HepG2 (cell line): ENCODE measurements at regions not wholly inside any gene's neighbourhood (a gene's known extent, or its start where the extent isn't known, plus 50 kb on each side); places are given as distances from the start of the nearest gene placed in this dataset.

ENCODE experiments used
- ATAC-seq: fragments of 200-7000 bp; cut with Tn5 transposase; 3 replicates; pipeline ENCODE4 v1.9.1; 2020; ENCODE audit warnings: mild to moderate bottlenecking, moderate library complexity
- BruUV-seq: library from RNA; stranded (reverse); fragments of 400-500 nt; replicated peaks from 2 replicates; lab custom pipeline; 2021; lab: Mats Ljungman, UMichigan
- CTCF ChIA-PET: fragments of 300-600 bp; formaldehyde crosslinking; extraction: SDS; loops from one replicate; lab custom pipeline; 2021; ENCODE audit warnings: low total read pairs, inconsistent platforms, low intra/inter-chr PET ratio; lab: Yijun Ruan, JAX
- POLR2A ChIA-PET: fragments of 350-600 bp; sonication (Branson Sonifier 250); formaldehyde crosslinking; loops from one replicate; lab custom pipeline; 2020; ENCODE audit warnings: antibody characterized with exemption, inconsistent platforms; lab: Yijun Ruan, JAX
- DNase-seq: peaks from one replicate; pipeline ENCODE4 v3.0.0-alpha.2; 2015; ENCODE audit warnings: low spot score
- FAIRE-seq: peaks from 3 replicates; lab custom pipeline; 2011; peaks lifted over from hg19 to GRCh38; lab: Jason Lieb, UNC
- H2AFZ ChIP-seq: one replicate; pipeline ENCODE4 v1.6.1; 2011; ENCODE audit warnings: low read length, inconsistent platforms
- H3K27ac ChIP-seq: fragments of 300-600 bp; 3 replicates; pipeline ENCODE4 v1.8.0; 2011; ENCODE audit warnings: mixed run types, mild to moderate bottlenecking, mixed read lengths, low read length, inconsistent platforms; ENCODE audit not compliant: insufficient read depth; ENCODE audit errors: extremely low read length
- H3K27me3 ChIP-seq, 2 experiments: fragments of 200-600 bp in 1 of 2; 2 replicates in 1 of 2; 3 replicates in 1 of 2; pipeline versions ENCODE4 v1.6.0 to v1.8.0; 2011; ENCODE audit warnings: low read length in 2 of 2, mild to moderate bottlenecking in 2 of 2, moderate library complexity in 2 of 2, inconsistent platforms in 1 of 2; ENCODE audit not compliant: insufficient read depth in 2 of 2, control insufficient read depth in 1 of 2
- H3K36me3 ChIP-seq, 2 experiments: fragments of 200-600 bp in 1 of 2; replicated peaks in 1 of 2; 2 replicates in 1 of 2; 3 replicates in 1 of 2; pipeline versions ENCODE4 v1.5.1 to v1.8.0; 2011; ENCODE audit warnings: low read length in 2 of 2, inconsistent platforms in 1 of 2; ENCODE audit not compliant: insufficient read depth in 2 of 2, control insufficient read depth in 1 of 2
- H3K4me1 ChIP-seq: 2 replicates; pipeline ENCODE4 v1.5.1; 2012; ENCODE audit warnings: low read length, inconsistent platforms; ENCODE audit not compliant: insufficient read depth
- H3K4me2 ChIP-seq: 2 replicates; pipeline ENCODE4 v1.6.0; 2011; ENCODE audit warnings: low read depth, low read length, inconsistent platforms
- H3K4me3 ChIP-seq, 3 experiments: fragments of 200-600 bp in 1 of 3; sonication (generic), shearing (Covaris generic) in 1 of 3; replicated peaks in 1 of 3; 2 replicates each; pipeline ENCODE4 v1.5.1; 2011 to 2016; ENCODE audit warnings: low read length in 3 of 3, inconsistent platforms in 2 of 3, low read depth in 2 of 3, mild to moderate bottlenecking in 2 of 3, control low read depth in 1 of 3, mixed read lengths in 1 of 3; ENCODE audit not compliant: insufficient read depth in 1 of 3
- H3K79me2 ChIP-seq: one replicate; pipeline ENCODE4 v1.6.1; 2011; ENCODE audit warnings: low read length, inconsistent platforms; ENCODE audit not compliant: insufficient read depth
- H3K9ac ChIP-seq: 2 replicates; pipeline ENCODE4 v1.6.0; 2011; ENCODE audit warnings: mild to moderate bottlenecking, low read depth, low read length, inconsistent platforms; ENCODE audit not compliant: insufficient read depth
- H3K9me3 ChIP-seq: 2 replicates; pipeline ENCODE4 v1.5.1; 2012; ENCODE audit warnings: mild to moderate bottlenecking, low read length
- H4K20me1 ChIP-seq: 2 replicates; pipeline ENCODE4 v1.6.0; 2011; ENCODE audit warnings: inconsistent platforms, mild to moderate bottlenecking, low read length, moderate library complexity; ENCODE audit not compliant: insufficient read depth
- CSRNP1 ChIP-seq: sonication (generic); formaldehyde crosslinking; IDR thresholded peaks from 2 replicates; pipeline ENCODE4 v1.8.1; 2023; ENCODE audit warnings: mild to moderate bottlenecking, missing genetic modification reagents
- E2F5 ChIP-seq: sonication (generic); formaldehyde crosslinking; conservative IDR thresholded peaks from 2 replicates; pipeline ENCODE4 v1.4.0; 2020; ENCODE audit warnings: missing genetic modification reagents
- KMT2B ChIP-seq: IDR thresholded peaks from 2 replicates; pipeline ENCODE4 v1.6.1; 2016; ENCODE audit warnings: missing genetic modification reagents, missing compliant biosample characterization
- SOX5 ChIP-seq: IDR thresholded peaks from 2 replicates; pipeline ENCODE4 v1.6.1; 2016; ENCODE audit warnings: borderline replicate concordance
- TBX3 ChIP-seq: fragments of 450-650 bp; IDR thresholded peaks from 2 replicates; pipeline ENCODE4 v1.6.1; 2017; ENCODE audit warnings: antibody characterized with exemption, mild to moderate bottlenecking, inconsistent platforms, borderline replicate concordance
- ZBTB7A ChIP-seq: sonication (generic); formaldehyde crosslinking; IDR thresholded peaks from 2 replicates; pipeline ENCODE4 v1.8.0; 2022; ENCODE audit warnings: mild to moderate bottlenecking, missing genetic modification reagents
- ZNF350 ChIP-seq: sonication (generic); formaldehyde crosslinking; IDR thresholded peaks from 2 replicates; pipeline ENCODE4 v1.4.0; 2020; ENCODE audit warnings: mild to moderate bottlenecking, low read depth, missing genetic modification reagents, borderline replicate concordance
- ZNF446 ChIP-seq: sonication (generic); formaldehyde crosslinking; IDR thresholded peaks from 2 replicates; pipeline ENCODE4 v1.5.0; 2020; ENCODE audit warnings: mild to moderate bottlenecking, missing genetic modification reagents
- WGBS: methylation state at CpG from one replicate; pipeline ENCODE4 v1.1.6; 2017; ENCODE audit warnings: low lambda C conversion rate; 5-methylcytosine and 5-hydroxymethylcytosine counted together
- in situ Hi-C: cut with HindIII; loops from 2 replicates; pipeline ENCODE4 v1.10.0; 2017; ENCODE audit warnings: low pct_unique_long_range_greater_than_20kb; ENCODE audit not compliant: extremely low pct_ligation_motif_present
- intact Hi-C: fragments of 100-400 bp; cut with micrococcal nuclease; formaldehyde crosslinking; loops from one replicate; pipeline ENCODE4 v1.10.0; 2022; ENCODE audit not compliant: unreplicated experiment
- TF ChIP-seq, protein P1 (sequence below): sonication (generic); formaldehyde crosslinking; IDR thresholded peaks from 2 replicates; pipeline ENCODE4 v1.5.0; 2020; ENCODE audit warnings: mild to moderate bottlenecking, missing genetic modification reagents
- TF ChIP-seq, protein P2 (sequence below): sonication (generic); formaldehyde crosslinking; IDR thresholded peaks from 2 replicates; pipeline ENCODE4 v1.9.0; 2022; ENCODE audit warnings: missing genetic modification reagents, mild to moderate bottlenecking, borderline replicate concordance

GRCh38 chr2:94960266-94960665 is 65.2 kb upstream of the MAL start (continued):
- TF ChIP-seq KMT2B (CRISPR knock-in tag) = no peak
- no peak for TF ChIP-seq TBX3
- TF ChIP-seq SOX5 (CRISPR knock-in tag) = no peak
- TF ChIP-seq, protein P1, sequence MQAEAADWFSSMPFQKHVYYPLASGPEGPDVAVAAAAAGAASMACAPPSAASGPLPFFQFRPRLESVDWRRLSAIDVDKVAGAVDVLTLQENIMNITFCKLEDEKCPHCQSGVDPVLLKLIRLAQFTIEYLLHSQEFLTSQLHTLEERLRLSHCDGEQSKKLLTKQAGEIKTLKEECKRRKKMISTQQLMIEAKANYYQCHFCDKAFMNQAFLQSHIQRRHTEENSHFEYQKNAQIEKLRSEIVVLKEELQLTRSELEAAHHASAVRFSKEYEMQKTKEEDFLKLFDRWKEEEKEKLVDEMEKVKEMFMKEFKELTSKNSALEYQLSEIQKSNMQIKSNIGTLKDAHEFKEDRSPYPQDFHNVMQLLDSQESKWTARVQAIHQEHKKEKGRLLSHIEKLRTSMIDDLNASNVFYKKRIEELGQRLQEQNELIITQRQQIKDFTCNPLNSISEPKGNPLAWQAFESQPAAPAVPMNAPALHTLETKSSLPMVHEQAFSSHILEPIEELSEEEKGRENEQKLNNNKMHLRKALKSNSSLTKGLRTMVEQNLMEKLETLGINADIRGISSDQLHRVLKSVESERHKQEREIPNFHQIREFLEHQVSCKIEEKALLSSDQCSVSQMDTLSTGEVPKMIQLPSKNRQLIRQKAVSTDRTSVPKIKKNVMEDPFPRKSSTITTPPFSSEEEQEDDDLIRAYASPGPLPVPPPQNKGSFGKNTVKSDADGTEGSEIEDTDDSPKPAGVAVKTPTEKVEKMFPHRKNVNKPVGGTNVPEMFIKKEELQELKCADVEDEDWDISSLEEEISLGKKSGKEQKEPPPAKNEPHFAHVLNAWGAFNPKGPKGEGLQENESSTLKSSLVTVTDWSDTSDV = no peak

DNA sequence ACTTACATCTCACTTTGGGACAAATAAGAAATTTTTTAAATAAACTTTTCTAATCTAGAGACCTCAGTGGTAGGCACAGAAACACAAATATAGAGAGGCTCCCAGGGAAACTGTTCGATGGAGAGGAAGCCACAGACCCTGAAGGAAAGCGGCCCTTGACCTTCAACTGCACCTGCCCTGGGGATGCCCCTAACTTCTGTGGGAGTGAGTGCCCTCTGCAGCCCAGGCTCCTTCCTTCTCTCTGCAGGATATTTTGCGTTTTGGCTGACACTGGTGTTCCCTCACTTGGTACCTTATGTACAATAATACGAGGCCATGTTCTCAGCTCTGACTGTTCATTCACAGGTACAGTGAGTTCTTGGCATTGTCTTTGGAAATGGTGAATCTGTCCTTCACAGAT is 64.8 kb upstream of the MAL start:
- Histone ChIP-seq H3K4me2 (no peak overlapping the region), H3K27ac (no peak overlapping the region), H3K27me3 (peaks cover 0 to 17% of the 10 kb centered on the region in 2 experiments; a peak in 4 of 5 replicates), H3K9me3 (no peaks in the 10 kb centered on the region), H3K36me3 (no peaks in the 10 kb centered on the region), H3K79me2 (no peaks in the 10 kb centered on the region)
- FAIRE-seq = no peak
- POLR2A ChIA-PET = no interaction called here
- intact Hi-C loops = no loop called here
- in situ Hi-C loops = no loop called here
- no peak for DNase-seq
- TF ChIP-seq E2F5 (CRISPR knock-in tag) (no peak), CSRNP1 (no peak), ZNF350 (CRISPR knock-in tag) (no peak), ZNF446 (no peak), ZBTB7A (CRISPR knock-in tag) (no peak)
- TF ChIP-seq, protein P2, sequence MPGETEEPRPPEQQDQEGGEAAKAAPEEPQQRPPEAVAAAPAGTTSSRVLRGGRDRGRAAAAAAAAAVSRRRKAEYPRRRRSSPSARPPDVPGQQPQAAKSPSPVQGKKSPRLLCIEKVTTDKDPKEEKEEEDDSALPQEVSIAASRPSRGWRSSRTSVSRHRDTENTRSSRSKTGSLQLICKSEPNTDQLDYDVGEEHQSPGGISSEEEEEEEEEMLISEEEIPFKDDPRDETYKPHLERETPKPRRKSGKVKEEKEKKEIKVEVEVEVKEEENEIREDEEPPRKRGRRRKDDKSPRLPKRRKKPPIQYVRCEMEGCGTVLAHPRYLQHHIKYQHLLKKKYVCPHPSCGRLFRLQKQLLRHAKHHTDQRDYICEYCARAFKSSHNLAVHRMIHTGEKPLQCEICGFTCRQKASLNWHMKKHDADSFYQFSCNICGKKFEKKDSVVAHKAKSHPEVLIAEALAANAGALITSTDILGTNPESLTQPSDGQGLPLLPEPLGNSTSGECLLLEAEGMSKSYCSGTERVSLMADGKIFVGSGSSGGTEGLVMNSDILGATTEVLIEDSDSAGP (CRISPR knock-in tag) = no peak
- TF ChIP-seq, all 625 proteins: peak for 0
- Histone ChIP-seq H3K4me1 (no peaks in the 10 kb centered on the region), H4K20me1 (no peaks in the 10 kb centered on the region), H3K9ac (no peak overlapping the region), H3K4me3 (no peak overlapping the region), H2AFZ (no peak overlapping the region)
- 3% methylated on average over 4 of the region's 4 CpGs for WGBS
- BruUV-seq = no TSS peak
- CTCF ChIA-PET = no interaction called here
- ATAC-seq = no peak; the same call in 2 of the 3 replicates
